Fibroblast of skin of right quadriceps (primary cell): ENCODE measurements at regions not wholly inside any gene's neighbourhood (a gene's known extent, or its start where the extent isn't known, plus 50 kb on each side); places are given as distances from the start of the nearest gene placed in this dataset.

Experiments used
- DNase-seq: peaks from one replicate; pipeline ENCODE4 v3.0.0-alpha.2; 2013

DNA sequence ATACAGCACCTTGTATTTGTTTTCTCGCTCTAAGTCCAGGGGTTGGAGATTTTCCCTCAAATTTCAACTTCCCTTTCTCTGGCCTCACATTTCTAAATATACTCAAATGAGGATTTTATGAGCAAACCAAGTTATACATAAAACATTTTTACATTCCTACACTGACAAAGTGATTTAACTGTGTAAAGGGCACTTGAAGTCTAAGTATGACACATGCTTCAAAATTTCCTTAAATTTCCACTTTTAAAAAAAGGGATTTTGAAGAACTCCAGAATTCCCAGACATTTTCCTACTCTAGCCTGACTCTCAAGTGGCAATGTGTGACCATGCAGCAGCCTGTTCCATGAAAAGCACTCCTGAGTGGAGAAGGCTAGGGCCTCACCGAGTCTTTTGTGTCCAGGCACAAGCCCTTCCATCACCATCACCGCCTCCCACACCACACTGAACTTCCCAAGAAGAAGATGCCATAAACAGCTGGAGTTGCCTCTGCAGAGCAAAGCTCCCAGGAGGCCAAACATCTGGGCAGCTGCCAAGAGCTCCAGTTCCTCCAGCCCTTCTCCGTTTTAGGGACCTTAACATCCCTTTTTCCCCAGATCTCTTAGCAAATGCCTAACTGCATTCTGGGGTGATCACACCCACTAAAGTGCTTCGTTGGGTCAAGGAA lies 68.9 kb downstream of the NCR2 start:
- peak; percentile 44 for DNase-seq

DNA sequence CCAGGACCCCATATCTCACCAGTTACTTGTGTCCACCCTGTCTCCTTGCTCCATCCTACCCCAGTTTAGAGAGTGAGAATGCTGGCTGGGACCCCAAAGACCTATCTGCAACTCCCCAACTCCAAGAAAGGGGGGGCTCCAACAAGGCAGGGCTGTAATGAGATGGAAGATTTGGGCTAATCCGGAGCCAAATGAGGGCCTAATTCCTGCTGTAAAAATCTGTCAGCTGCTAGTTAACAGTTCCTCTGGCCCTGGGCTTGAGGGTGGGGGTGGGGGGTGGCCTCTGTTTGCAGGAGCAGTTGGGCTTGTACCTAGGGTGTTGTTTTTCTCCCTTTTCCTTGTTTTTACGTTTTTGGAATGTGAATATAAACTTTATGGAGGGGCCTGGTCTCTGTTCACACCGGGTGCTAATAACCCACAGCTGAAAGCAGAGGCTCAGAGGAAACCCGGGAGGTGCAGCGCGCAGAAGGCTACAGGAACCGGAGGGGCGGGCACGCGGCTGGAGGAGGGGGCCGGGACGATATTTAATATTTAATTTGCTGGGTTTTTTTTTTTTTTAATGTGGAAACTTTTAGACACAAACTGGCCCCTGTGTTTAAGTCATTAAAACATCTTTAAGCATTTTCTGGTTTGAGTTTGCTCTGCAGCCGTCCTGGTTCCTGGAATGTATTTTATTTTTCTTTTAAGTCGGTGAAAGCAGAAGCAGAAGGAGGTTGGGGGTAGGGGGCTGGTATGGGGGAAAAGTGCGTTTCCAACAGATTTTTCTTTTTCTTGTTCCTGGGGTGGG lies 70.7 kb downstream of the NCR2 start:
- DNase-seq: no peak

DNA sequence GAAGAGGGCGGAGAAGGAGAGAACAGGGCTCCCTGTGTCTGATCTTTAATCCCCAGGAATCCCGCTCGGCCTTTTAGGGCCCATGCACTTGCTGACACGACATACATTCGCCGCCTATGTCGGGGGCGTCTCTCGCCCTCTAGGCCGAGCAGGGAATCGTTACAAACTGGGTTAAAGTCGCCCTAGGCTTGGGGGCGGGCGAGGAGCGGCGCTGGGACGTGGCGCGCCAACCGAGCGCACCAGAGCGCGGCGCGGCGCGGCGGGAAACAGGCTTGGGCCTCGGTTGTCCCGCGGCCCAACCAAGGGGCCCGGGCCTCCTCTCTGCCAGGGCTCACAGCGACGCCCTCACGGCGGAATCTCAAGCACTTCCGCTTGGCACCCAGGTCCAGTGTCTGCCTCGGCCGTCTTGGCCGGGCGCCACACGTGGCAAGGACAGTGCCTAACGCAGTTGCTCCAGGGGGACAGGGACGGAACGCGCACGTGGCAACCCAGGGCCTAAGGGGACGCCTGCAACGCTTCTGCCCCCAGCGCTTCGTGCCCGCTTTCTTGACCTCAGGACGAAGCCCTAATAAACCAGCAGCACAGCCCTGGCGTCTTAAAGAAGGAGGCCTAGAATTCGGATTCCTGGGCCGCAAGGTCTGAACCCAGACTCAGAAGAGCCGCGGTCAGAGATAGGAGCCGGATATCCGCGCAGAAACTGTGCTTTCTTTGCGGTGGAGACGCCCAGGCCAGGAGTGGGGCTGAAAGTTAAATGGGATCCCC lies 71.5 kb downstream of the NCR2 start:
- DNase-seq: no peak

DNA sequence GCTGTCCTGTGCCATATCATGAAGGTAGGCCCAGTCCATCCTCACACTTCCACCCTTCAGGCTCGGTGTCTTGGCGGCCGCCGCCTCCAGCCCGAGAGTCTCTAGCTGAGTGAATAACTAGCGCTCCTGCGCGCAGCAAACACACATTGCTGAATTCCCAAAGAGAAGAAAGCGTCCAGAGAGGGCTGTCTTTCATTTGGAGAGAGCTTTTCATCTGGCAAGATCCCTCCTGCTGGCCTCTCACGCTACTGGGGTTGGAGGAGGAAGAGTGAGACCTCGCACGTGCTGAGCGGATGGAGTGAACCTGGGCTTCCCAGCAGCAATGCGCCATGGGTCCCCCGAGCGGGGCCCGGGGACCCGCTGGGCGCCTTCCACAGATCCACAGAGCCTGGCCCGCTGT lies 73.2 kb downstream of the NCR2 start:
- no peak for DNase-seq

DNA sequence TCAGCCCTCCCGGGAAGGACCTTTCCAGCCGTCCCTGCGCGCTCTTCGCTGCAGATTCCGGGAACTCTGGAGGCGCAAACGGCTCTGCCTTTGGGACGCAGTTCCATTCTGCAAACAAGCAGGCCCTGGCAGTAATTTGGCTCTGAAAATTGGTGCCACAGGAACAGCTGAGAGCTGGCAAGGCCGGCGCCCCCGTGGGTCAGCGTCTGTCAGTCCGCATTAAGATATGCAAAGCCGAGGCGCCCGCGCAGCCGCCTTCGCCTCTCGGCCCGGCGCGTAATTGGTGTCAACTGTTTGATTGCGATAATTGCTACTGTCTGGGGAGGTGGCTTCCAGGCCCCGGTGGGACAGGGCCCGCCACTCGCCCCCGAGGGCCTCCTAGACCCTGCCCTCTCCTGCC lies 73.6 kb downstream of the NCR2 start:
- no peak for DNase-seq

DNA sequence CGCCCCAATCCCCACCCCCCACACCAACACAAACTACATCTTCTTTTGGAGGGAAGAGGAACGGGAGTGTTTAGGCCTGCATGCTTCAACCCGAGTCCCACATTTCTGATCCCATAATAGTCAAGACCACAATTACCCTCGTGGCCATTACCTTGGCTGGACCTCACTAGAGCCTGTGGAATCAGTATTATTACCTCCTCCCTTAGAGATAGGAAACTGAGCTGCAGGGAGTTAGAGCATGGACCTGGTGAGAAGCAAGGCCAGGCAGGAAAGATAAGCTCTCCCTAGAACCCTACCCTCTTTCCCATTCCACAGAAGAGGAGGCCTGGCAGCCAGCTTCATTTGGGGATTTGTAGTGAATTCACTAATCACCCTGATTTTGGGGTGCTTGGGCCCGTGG lies 74.1 kb downstream of the NCR2 start:
- DNase-seq: no peak

DNA sequence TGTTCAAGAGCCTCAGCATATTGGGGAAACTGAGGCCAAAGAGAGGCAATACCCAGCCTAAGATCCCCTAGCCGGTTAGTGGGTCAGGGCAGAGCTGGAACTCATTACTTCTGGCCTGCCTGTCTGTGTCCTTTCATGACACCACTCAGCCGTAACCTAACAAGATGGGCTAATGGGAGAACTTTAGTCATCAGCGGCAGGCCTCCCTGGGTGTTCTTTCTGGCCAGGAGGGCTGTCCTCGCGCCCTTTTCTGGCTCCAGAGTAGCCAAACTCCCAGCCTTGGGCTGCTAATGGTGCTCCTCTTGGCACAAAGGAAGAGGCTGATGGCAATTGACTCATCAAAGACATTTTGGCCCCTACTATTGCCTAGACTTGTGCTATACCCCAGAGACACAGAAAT lies 76.6 kb downstream of the NCR2 start:
- no peak for DNase-seq

DNA sequence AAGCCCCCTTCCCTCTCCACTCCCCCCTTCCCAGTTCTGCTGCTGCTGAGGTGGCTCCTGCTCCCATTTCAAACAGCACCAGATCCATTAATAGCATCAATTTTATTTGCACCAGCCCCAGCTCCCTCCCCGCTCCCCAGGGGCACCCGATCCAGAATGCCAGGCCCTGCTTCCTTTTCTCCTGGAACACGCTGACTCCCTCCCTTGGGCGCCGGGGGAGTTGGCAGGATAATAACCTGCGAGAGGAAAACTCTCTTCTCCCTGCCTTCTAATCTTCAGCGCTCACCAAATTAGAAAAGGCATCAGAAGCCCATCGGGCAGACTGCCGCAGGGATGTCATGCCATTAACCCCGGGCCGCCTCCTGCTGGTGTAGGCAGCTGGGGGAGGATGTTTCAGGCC lies 77.8 kb downstream of the NCR2 start:
- DNase-seq: no peak

DNA sequence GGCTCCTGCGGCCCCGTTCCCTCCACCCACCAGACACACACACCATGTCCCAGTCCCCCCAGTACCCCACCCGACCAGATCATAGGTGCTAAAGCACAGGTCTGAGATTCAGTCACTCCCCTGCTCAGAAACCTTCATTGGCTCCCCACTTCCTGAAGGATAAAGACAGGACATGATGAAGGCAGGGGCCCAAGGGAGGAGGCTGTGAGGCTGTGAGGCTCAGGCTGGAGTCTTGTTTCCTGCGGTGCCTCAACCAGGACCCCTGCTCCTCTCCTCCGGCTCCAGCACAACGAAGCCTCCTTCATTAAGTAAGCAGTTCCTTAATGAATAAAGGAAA lies 81.1 kb downstream of the NCR2 start:
- no peak for DNase-seq

DNA sequence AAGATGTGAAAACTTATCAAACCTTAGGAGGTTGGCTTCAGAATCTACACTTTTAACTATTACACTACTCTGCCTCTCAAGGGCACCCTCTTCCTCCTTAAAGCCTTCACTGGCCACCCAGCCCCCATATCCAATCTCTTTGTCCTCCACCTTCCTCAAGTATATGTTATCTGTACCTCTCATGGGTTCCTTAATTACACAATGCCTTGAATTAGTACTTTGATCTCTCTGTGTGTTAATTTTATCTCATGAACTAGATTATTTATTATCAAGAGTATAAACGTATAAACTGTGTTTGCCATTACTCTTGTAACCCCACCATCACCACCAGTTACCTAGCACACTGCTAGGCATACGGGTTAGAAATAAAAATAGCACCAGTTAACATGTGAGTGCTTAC lies 83.3 kb downstream of the NCR2 start:
- no peak for DNase-seq

DNA sequence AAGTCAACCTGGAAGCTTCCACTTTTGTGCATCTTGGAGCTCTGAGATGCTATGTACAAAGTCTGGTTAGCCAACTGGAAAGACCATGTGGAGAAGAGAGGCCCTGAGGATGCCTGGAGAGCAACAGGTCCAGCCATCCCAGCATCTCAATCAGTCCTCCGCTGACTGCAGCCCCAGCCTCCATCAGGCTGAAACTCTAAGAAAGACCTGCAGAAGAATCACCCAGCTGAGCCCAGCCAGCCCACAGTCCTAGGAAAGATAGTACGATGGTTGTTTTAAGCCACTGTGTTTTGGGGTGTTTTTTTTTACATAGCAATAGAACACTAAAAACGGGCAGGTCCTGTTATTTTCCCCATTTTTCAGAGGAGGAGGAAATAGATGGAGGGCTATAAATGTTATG lies 84.0 kb downstream of the NCR2 start:
- no peak for DNase-seq

DNA sequence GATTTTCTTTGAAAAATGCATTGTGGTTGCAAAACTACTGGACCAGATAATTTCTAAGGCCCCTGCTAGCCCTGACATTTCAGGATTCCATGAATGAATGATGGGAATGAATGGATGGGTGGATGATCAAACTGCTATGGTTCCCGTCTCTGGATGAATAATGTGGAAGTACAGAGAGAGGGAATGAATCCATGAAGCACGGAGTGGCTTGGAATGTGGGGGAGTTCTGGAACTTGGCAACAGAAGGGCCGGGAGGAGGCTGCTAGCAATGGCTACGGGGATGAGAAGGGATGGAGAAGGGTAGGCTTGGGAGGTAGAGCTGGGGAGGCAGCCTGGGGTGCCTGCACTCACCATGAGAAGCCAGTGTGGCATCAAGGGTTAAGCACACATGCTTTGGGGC lies 84.8 kb downstream of the NCR2 start:
- DNase-seq: no peak

DNA sequence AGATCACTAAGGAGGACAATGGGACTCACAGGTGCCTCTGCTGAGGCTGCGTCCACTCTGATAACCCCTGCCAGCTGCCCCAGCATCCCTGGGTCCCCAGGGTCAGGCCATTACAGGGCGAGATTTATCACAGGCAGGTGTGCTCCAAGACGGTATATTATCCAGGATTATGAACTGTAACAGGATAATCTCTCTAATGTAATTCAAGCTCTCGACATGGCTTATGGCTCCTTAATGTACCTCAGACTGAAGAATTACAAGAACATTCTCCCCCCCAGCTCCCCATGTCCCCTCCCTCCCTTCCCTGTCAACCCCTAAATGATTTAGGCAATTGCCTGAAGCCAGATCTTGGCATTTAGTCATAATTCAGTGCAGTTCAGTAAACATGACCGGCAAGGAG lies 86.8 kb downstream of the NCR2 start:
- DNase-seq: no peak

DNA sequence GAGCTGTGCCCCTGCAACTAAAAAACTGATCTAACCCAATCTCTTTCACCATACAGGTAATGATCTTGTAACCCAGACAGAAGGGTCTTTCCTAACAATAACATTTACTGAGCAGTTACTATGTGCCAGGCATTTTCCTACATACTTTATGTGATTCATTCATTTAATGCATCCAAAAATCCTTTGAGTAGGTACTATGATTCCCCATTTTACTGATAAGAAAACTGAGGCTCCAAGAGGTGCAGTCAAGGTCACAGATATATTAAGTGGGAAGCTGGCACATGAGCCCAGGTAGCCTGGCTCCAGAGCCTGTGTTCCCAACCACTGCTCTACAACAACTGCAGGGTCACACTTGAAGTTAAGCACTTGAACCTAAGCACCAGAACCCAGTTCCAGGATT lies 87.6 kb downstream of the NCR2 start:
- no peak for DNase-seq

DNA sequence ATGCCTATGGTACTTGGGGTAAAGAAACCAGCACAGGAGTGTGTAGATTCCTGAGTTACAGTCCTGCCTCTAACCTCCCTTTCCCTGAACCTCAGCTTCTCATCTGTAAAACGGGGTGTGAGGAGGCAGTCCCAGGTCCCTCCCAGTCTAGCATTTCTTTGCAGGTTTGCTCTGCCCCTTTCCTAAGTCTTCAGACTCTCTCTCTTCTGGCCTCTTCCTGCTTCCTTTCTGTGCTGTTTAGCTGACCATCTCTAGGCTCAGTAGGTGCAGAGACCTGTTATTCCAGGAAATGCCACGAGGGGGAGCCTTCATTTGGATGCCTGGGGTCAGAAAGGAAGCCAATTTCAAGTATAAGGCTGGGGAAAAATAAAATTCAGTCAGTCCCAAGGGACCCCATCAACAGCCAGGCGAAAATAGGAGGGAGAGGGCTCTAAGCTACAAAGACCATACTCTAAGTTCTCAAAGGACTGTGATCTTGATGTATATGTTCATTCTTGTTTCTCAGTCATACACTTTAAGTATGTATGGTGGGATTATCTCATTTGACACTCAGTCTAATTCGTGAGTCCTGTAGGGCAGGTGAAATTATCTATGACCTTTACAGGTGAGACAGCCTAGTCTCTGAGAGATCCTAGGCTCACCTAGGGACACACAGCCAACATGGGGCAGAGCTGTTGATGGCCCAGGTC lies 89.1 kb downstream of the NCR2 start:
- DNase-seq: peak; percentile 77

DNA sequence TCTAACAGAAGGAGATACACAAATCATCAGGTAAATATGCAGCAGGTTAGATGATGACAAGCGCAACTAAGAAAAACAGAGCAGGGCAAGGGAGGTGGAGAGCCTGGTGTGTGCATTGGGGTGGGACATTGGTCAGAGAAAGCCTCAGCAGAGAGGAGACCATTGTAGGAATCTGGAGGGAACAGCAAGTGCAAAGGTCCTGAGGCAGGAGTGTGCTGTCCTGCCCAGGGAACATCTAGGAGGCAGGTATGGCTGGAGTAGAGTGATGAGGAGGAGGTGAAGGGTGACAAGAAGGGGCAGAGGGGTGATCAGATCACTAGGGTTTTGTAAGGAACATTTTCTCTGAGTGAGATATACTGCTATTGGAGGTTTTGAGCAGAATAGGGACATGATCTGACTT lies 90.1 kb downstream of the NCR2 start:
- DNase-seq: no peak

DNA sequence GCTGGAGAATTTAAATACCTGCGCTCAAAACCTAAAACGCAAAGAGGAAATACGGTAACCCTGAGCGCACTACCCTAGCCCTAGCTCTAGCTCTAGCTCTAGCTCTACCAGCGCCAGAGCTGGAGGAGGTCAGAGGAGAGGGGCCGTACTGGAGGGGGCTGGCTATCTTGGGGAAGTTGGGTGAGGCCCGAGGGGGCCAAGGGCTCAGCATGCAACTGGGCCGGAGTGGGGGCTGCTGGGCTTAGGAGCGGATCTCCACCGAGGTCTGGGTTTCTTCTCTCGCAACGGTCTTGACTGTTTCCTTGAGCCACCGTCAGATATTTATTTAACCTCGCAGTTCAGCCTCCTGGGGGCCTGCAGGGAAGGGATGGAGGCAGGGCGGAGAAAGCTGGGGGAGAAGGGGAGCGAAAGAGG lies 91.0 kb downstream of the NCR2 start:
- DNase-seq: no peak

DNA sequence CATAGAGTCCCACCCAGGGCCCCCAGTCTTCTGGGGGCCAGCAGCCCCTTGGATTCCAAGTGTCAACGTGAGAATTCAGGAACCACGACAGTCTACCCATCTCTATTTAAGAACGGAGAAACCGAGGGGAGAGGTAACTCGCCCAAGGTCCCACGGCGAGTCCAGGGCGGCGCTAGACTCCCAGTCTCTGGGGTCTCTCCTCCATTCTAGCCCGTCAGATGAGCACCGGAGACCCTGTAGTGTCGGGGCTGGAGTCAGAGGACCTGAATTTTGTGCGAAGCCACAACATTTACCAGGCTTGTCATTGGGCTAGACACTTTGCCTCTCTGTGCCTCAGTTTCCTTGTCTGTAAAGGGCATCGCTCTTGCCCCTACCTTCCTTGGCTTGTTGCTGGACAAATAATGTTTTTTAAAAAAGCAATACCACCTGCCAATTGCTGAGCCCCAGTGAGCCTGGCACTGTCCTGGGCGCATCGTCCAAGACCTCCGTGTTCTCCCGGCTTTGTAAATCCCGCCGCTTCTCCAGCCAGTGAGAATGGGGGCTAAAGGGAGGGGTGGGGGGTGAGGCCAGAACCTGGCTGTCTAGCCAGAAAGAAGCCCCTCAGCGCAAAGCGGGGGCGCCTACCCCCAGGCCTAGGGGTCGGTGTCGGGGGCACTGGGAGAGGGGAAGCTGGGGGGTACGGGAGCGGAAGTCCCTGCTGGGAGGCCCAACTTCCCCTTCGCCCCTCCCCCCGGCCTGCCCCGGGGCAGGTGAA lies 91.7 kb downstream of the NCR2 start:
- no peak for DNase-seq

DNA sequence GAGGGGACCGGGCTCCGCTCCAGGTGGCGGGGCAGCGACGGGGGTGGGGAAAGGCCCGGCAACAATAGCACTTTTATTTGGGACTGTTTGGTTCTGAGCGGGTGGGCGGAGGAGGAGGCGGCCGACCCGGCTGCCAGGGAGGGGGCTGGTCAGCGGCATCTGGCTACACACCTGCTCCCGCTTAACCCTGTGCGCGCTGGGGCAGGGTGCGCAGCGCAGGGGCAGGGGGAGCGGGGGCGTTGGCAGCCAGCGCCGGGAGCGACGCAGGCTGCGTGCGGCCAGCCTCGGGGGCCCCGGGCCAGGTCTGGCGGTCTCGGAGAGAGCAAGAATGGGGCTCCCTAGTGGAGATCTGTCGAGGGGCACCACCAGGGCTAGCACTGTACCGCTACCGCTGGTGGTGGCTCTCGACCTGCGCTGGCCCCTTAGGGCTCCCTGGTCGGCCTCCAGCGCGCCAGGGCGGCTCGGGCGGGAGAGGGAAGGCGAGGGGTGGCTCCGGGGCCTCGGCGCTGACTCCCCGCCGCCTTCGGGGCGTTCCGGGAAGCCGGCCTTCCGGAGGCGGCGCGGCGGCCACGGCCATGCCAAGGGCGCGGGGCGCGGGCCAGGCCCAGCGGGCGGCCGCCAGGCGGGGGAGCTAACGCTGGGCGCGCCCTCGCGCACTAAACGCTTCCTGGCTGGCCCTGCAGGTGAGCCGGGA lies 92.4 kb downstream of the NCR2 start:
- DNase-seq: no peak

DNA sequence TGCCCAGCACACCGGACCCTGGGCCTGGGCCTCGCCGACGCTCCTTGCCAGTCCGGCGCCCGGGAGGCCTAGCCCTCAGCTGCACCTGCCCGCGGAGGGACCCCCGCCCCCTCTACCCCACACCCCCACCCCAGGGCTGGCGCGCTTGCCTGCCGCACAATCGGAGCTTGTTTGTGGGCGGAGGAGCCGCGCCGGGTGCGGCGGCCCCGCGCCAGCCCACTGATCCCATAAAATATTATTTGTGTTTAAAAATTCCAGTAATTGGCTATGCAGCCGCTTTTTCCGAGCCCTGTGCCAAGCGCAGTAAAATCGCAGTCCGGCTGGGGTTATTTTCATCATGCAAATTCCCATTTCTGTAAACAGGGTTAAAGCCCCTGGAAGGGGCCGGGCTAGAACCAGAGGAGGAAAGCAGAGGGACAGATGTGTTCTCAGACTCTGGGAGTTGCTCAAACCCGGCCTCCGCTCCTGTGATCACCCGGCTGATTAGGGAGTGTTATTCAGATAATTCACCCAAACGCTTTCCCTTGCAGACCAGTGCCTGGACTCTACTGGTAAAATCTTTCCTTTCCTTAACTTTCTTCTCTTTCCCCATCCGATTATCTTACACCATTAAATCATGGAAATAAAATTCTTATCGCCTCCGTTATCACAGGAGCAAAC lies 93.1 kb downstream of the NCR2 start:
- DNase-seq: no peak

DNA sequence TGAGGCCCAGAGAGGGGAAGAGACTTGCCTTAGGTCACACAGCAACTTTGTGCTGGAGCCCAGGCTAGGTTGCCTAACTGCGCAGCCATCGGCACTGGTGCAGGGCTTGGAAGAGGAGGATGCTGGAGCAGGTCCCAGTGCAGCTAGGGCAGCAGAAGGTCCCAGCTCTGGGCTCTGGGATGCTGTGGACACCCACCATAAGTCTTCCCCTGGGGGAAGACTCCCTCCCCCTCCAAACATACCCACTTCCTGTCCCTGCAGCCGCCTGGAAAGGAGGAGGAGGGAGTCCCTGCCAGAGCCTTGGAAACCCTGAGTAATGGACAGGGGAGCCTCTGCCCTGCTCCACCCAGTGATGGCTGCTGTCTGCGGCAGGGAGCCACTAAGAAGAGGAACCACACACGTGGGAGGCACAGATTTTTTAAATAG lies 93.6 kb downstream of the NCR2 start:
- peak; percentile 55 for DNase-seq
